Panc1 (cell line): ENCODE measurements at regions not wholly inside any gene's neighbourhood (a gene's known extent, or its start where the extent isn't known, plus 50 kb on each side); places are given as distances from the start of the nearest gene placed in this dataset.

Source experiments
- ATAC-seq: fragments of 200-7000 bp; cut with Tn5 transposase; 2 replicates; pipeline ENCODE4 v1.9.1; 2020; ENCODE audit warnings: mild to moderate bottlenecking, moderate library complexity
- BruUV-seq: library from RNA; stranded (reverse); fragments of 400-500 nt; replicated peaks from 2 replicates; lab custom pipeline; 2021; lab: Mats Ljungman, UMichigan
- CTCF ChIA-PET: fragments of 300-600 bp; sonication (Branson Sonifier 250); formaldehyde crosslinking; loops from one replicate; lab custom pipeline; 2022; ENCODE audit warnings: antibody characterized with exemption; lab: Charles Lee
- POLR2A ChIA-PET: fragments of 300-600 bp; sonication (Branson Sonifier 250); formaldehyde crosslinking; loops from one replicate; lab custom pipeline; 2022; ENCODE audit warnings: antibody characterized with exemption; lab: Charles Lee
- DNase-seq: peaks from one replicate; pipeline ENCODE4 v3.0.0-alpha.2; 2010; ENCODE audit warnings: low read depth, low spot score
- H3K27ac ChIP-seq: 2 replicates; pipeline ENCODE4 v1.5.1; 2011; ENCODE audit warnings: mild to moderate bottlenecking, low read length, inconsistent platforms
- H3K27me3 ChIP-seq: fragments of 200-500 bp; sonication (Bioruptor generic); 2 replicates; pipeline ENCODE4 v1.6.0; 2014; ENCODE audit warnings: low read length, inconsistent platforms; ENCODE audit not compliant: control insufficient read depth, insufficient read depth
- H3K36me3 ChIP-seq: fragments of 200-500 bp; sonication (Bioruptor generic); 2 replicates; pipeline ENCODE4 v1.5.1; 2014; ENCODE audit warnings: inconsistent platforms, mild to moderate bottlenecking, low read length, moderate library complexity; ENCODE audit not compliant: control insufficient read depth, insufficient read depth
- H3K4me1 ChIP-seq: 2 replicates; pipeline ENCODE4 v1.5.1; 2011; ENCODE audit warnings: inconsistent platforms, mild to moderate bottlenecking, low read length, moderate library complexity; ENCODE audit not compliant: control insufficient read depth, insufficient read depth
- H3K4me3 ChIP-seq, 2 experiments: 2 replicates each; pipeline ENCODE4 v1.5.1; 2011 to 2012; ENCODE audit warnings: low read depth in 2 of 2, low read length in 2 of 2, mild to moderate bottlenecking in 2 of 2, inconsistent platforms in 1 of 2, moderate library complexity in 1 of 2
- H3K9me3 ChIP-seq: fragments of 200-500 bp; sonication (Bioruptor generic); 2 replicates; pipeline ENCODE4 v1.5.1; 2014; ENCODE audit warnings: low read depth, mild to moderate bottlenecking, inconsistent platforms, low read length, moderate library complexity; ENCODE audit not compliant: control insufficient read depth, insufficient read depth
- POLR2AphosphoS5 ChIP-seq: IDR thresholded peaks from 2 replicates; pipeline ENCODE4 v1.6.1; 2012; ENCODE audit warnings: mild to moderate bottlenecking, low read depth, low read length, moderate library complexity
- SIN3A ChIP-seq: IDR thresholded peaks from 2 replicates; pipeline ENCODE4 v1.6.1; 2012; ENCODE audit warnings: low read depth, mild to moderate bottlenecking, low read length, moderate library complexity, borderline replicate concordance; ENCODE audit not compliant: insufficient read depth
- TCF7L2 ChIP-seq: IDR thresholded peaks from 2 replicates; pipeline ENCODE4 v1.6.1; 2011; ENCODE audit warnings: mild to moderate bottlenecking, low read depth, low read length, inconsistent platforms
- in situ Hi-C: cut with HindIII; loops from 2 replicates; pipeline ENCODE4 v1.10.0; 2016; ENCODE audit warnings: low sequenced_read_pairs, low pct_unique_long_range_greater_than_20kb
- intact Hi-C: fragments of 100-400 bp; cut with micrococcal nuclease; formaldehyde crosslinking; loops from one replicate; pipeline ENCODE4 v1.10.0; 2022; ENCODE audit not compliant: unreplicated experiment
- TF ChIP-seq, protein P1 (sequence below), 2 experiments: IDR thresholded peaks; 2 replicates each; pipeline ENCODE4 v1.6.1; 2011 to 2012; ENCODE audit warnings: low read depth in 2 of 2, control low read depth in 1 of 2, low read length in 1 of 2, mild to moderate bottlenecking in 1 of 2, moderate library complexity in 1 of 2; ENCODE audit not compliant: insufficient read depth in 1 of 2
- TF ChIP-seq, protein P2 (sequence below): fragments of 450-650 bp; IDR thresholded peaks from 2 replicates; pipeline ENCODE4 v1.5.1; 2017; ENCODE audit warnings: mild to moderate bottlenecking

DNA sequence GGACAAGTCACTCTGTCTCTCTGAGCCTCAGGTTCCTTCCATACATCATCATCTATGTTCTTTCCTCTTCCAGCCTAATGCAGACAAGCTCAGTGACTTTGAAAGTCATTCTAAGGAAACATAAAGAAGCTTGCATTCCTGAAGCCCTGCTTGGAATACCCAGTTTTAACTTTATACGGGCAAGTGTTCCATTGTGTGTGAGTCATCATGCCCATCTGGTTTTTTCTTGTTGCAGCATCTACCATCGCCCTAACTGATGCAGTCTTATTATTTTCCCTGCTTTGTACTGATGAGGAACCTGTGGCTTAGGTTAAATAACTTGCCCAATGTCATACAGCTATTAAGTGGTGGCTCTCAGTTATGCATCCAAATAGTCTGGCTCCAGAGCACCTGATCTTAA is 177.9 kb upstream of the RAI2 start:
- no peaks in the 10 kb centered on the region for H3K4me1 ChIP-seq
- in situ Hi-C loops: no loop called here
- H3K27me3 ChIP-seq: no peaks in the 10 kb centered on the region
- POLR2A ChIA-PET: no interaction called here
- no peak overlapping the region for H3K27ac ChIP-seq
- no peak for ATAC-seq
- no peak overlapping the region for H3K4me3 ChIP-seq
- TF ChIP-seq SIN3A: no peak
- TF ChIP-seq, protein P1, sequence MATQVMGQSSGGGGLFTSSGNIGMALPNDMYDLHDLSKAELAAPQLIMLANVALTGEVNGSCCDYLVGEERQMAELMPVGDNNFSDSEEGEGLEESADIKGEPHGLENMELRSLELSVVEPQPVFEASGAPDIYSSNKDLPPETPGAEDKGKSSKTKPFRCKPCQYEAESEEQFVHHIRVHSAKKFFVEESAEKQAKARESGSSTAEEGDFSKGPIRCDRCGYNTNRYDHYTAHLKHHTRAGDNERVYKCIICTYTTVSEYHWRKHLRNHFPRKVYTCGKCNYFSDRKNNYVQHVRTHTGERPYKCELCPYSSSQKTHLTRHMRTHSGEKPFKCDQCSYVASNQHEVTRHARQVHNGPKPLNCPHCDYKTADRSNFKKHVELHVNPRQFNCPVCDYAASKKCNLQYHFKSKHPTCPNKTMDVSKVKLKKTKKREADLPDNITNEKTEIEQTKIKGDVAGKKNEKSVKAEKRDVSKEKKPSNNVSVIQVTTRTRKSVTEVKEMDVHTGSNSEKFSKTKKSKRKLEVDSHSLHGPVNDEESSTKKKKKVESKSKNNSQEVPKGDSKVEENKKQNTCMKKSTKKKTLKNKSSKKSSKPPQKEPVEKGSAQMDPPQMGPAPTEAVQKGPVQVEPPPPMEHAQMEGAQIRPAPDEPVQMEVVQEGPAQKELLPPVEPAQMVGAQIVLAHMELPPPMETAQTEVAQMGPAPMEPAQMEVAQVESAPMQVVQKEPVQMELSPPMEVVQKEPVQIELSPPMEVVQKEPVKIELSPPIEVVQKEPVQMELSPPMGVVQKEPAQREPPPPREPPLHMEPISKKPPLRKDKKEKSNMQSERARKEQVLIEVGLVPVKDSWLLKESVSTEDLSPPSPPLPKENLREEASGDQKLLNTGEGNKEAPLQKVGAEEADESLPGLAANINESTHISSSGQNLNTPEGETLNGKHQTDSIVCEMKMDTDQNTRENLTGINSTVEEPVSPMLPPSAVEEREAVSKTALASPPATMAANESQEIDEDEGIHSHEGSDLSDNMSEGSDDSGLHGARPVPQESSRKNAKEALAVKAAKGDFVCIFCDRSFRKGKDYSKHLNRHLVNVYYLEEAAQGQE (IDR thresholded peaks at IDR 0.05; ENCODE audit: insufficient read depth in 1 of 2, low read depth in 2 of 2, low read length in 1 of 2): no peak
- TF ChIP-seq TCF7L2: no peak
- TF ChIP-seq POLR2AphosphoS5: no peak
- TF ChIP-seq, protein P2, sequence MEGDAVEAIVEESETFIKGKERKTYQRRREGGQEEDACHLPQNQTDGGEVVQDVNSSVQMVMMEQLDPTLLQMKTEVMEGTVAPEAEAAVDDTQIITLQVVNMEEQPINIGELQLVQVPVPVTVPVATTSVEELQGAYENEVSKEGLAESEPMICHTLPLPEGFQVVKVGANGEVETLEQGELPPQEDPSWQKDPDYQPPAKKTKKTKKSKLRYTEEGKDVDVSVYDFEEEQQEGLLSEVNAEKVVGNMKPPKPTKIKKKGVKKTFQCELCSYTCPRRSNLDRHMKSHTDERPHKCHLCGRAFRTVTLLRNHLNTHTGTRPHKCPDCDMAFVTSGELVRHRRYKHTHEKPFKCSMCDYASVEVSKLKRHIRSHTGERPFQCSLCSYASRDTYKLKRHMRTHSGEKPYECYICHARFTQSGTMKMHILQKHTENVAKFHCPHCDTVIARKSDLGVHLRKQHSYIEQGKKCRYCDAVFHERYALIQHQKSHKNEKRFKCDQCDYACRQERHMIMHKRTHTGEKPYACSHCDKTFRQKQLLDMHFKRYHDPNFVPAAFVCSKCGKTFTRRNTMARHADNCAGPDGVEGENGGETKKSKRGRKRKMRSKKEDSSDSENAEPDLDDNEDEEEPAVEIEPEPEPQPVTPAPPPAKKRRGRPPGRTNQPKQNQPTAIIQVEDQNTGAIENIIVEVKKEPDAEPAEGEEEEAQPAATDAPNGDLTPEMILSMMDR: no peak
- DNase-seq: no peak
- no peaks in the 10 kb centered on the region for H3K9me3 ChIP-seq
- BruUV-seq: no TSS peak
- intact Hi-C loops: no loop called here
- H3K36me3 ChIP-seq: no peaks in the 10 kb centered on the region
- CTCF ChIA-PET: no interaction called here

GRCh38 chrX:18036394-18036793 is 175.3 kb upstream of the RAI2 start:
- TF ChIP-seq, protein P1 (IDR thresholded peaks at IDR 0.05; ENCODE audit: insufficient read depth in 1 of 2, low read depth in 2 of 2, low read length in 1 of 2): no peak
- TF ChIP-seq SIN3A: no peak
- TF ChIP-seq, protein P2: no peak
- no peak for TF ChIP-seq POLR2AphosphoS5
- TF ChIP-seq TCF7L2: no peak
- no peaks in the 10 kb centered on the region for H3K4me1 ChIP-seq

More at GRCh38 chrX:18036394-18036793, 175.3 kb upstream of the RAI2 start:
- H3K36me3 ChIP-seq: no peaks in the 10 kb centered on the region
- ATAC-seq (no peak), DNase-seq (no peak)
- no TSS peak for BruUV-seq
- H3K27me3 ChIP-seq: no peaks in the 10 kb centered on the region
- no peak overlapping the region for H3K4me3 ChIP-seq
- no peaks in the 10 kb centered on the region for H3K9me3 ChIP-seq
- no peak overlapping the region for H3K27ac ChIP-seq
- POLR2A ChIA-PET: no interaction called here
- in situ Hi-C loops (no loop called here), intact Hi-C loops (no loop called here)
- CTCF ChIA-PET: no interaction called here
